Ovary (tissue), 3 donors: ENCODE measurements at regions not wholly inside any gene's neighbourhood (a gene's known extent, or its start where the extent isn't known, plus 50 kb on each side); places are given as distances from the start of the nearest gene placed in this dataset.

Experiments
- CTCF ChIP-seq, 3 donors: fragments of 450-650 bp in 2 of 3; fragments of 200-600 bp in 1 of 3; IDR thresholded peaks; one replicate each; pipeline versions ENCODE4 v1.5.1 to v1.8.0; 2016 to 2022; ENCODE audit warnings: antibody characterized with exemption in 3 of 3, mild to moderate bottlenecking in 1 of 3
- POLR2A ChIP-seq: fragments of 450-650 bp; IDR thresholded peaks from one replicate; pipeline ENCODE4 v1.6.1; 2017; ENCODE audit warnings: antibody characterized with exemption, mild to moderate bottlenecking, moderate library complexity
- donor health status: DM: no; HTN: no; CAD: no.

GRCh38 chr12:126487431-126487980 lies 1422.3 kb downstream of the AACS start:
- TF ChIP-seq CTCF (IDR thresholded peaks at IDR 0.05) (no peak), POLR2A (no peak)
